SK-N-SH treated with all-trans-retinoic acid at 6 μM for 48 hours (cell line): ENCODE measurements at regions not wholly inside any gene's neighbourhood (a gene's known extent, or its start where the extent isn't known, plus 50 kb on each side); places are given as distances from the start of the nearest gene placed in this dataset.

Experiments used
- ATAC-seq: fragments of 200-7000 bp; cut with Tn5 transposase; 3 replicates; pipeline ENCODE4 v1.9.1; 2020; ENCODE audit warnings: mild to moderate bottlenecking, moderate library complexity
- ARNTL ChIP-seq: fragments of 450-650 bp; formaldehyde crosslinking; IDR thresholded peaks from 2 replicates; pipeline ENCODE4 v1.5.0; 2020; ENCODE audit warnings: low read depth, mild to moderate bottlenecking, moderate library complexity, borderline replicate concordance
- BACH2 ChIP-seq: fragments of 250-450 bp; sonication (Bioruptor Pico); IDR thresholded peaks from 2 replicates; pipeline ENCODE4 v1.9.0; 2021; ENCODE audit warnings: mild to moderate bottlenecking, borderline replicate concordance
- CSDC2 ChIP-seq: fragments of 250-450 bp; sonication (Bioruptor Pico); IDR thresholded peaks from 2 replicates; pipeline ENCODE4 v1.5.0; 2020; ENCODE audit warnings: mild to moderate bottlenecking, moderate library complexity
- ESRRG ChIP-seq: fragments of 250-450 bp; sonication (Bioruptor Pico); IDR thresholded peaks from 2 replicates; pipeline ENCODE4 v1.6.1; 2021; ENCODE audit warnings: mild to moderate bottlenecking
- GLIS3 ChIP-seq: fragments of 250-450 bp; sonication (Bioruptor Pico); IDR thresholded peaks from 2 replicates; pipeline ENCODE4 v1.5.0; 2020; ENCODE audit warnings: mild to moderate bottlenecking, moderate library complexity
- ISL1 ChIP-seq: fragments of 250-450 bp; sonication (Bioruptor Pico); IDR thresholded peaks from 2 replicates; pipeline ENCODE4 v2.1.2; 2022; ENCODE audit warnings: mild to moderate bottlenecking, moderate library complexity
- PATZ1 ChIP-seq: fragments of 250-450 bp; sonication (Bioruptor Pico); IDR thresholded peaks from 2 replicates; pipeline ENCODE4 v1.8.0; 2020; ENCODE audit warnings: mild to moderate bottlenecking, moderate library complexity, borderline replicate concordance
- PPARA ChIP-seq: fragments of 250-450 bp; sonication (Bioruptor Pico); IDR thresholded peaks from 2 replicates; pipeline ENCODE4 v1.5.0; 2020; ENCODE audit warnings: mild to moderate bottlenecking, borderline replicate concordance
- RARB ChIP-seq: fragments of 250-450 bp; sonication (Bioruptor Pico); IDR thresholded peaks from 2 replicates; pipeline ENCODE4 v1.8.0; 2021; ENCODE audit warnings: mild to moderate bottlenecking, moderate library complexity
- SNAI2 ChIP-seq: fragments of 250-450 bp; sonication (Bioruptor Pico); IDR thresholded peaks from 2 replicates; pipeline ENCODE4 v1.5.0; 2020; ENCODE audit warnings: mild to moderate bottlenecking, moderate library complexity
- TCF4 ChIP-seq: fragments of 250-450 bp; sonication (Bioruptor Pico); IDR thresholded peaks from 2 replicates; pipeline ENCODE4 v1.8.0; 2021; ENCODE audit warnings: mild to moderate bottlenecking, moderate library complexity, borderline replicate concordance
- ZC3H10 ChIP-seq: fragments of 250-450 bp; sonication (Bioruptor Pico); IDR thresholded peaks from 2 replicates; pipeline ENCODE4 v1.5.1; 2021; ENCODE audit warnings: mild to moderate bottlenecking, moderate library complexity
- ZFP3 ChIP-seq: fragments of 250-450 bp; sonication (Bioruptor Pico); IDR thresholded peaks from 2 replicates; pipeline ENCODE4 v1.5.0; 2020; ENCODE audit warnings: mild to moderate bottlenecking, moderate library complexity
- ZFP30 ChIP-seq: fragments of 450-650 bp; formaldehyde crosslinking; IDR thresholded peaks from 2 replicates; pipeline ENCODE4 v1.5.0; 2022; ENCODE audit warnings: mild to moderate bottlenecking, moderate library complexity
- ZNF565 ChIP-seq: fragments of 450-650 bp; formaldehyde crosslinking; conservative IDR thresholded peaks from 2 replicates; pipeline ENCODE4 v1.5.0; 2020; ENCODE audit warnings: low read depth, mild to moderate bottlenecking, moderate library complexity
- ZNF70 ChIP-seq: fragments of 450-650 bp; formaldehyde crosslinking; IDR thresholded peaks from 2 replicates; pipeline ENCODE4 v1.5.0; 2020; ENCODE audit warnings: mild to moderate bottlenecking, moderate library complexity
- ZNF8 ChIP-seq: fragments of 450-650 bp; formaldehyde crosslinking; IDR thresholded peaks from 2 replicates; pipeline ENCODE4 v1.5.0; 2020; ENCODE audit warnings: mild to moderate bottlenecking, moderate library complexity
- TF ChIP-seq, protein P1 (sequence below): fragments of 250-450 bp; sonication (Bioruptor Pico); IDR thresholded peaks from 2 replicates; pipeline ENCODE4 v1.5.1; 2021; ENCODE audit warnings: mild to moderate bottlenecking, moderate library complexity
- TF ChIP-seq, protein P2 (sequence below): fragments of 250-450 bp; sonication (Bioruptor Pico); IDR thresholded peaks from 2 replicates; pipeline ENCODE4 v1.5.1; 2020; ENCODE audit warnings: low read depth, mild to moderate bottlenecking, moderate library complexity
- TF ChIP-seq, protein P3 (sequence below): fragments of 250-450 bp; sonication (Bioruptor Pico); IDR thresholded peaks from 2 replicates; pipeline ENCODE4 v1.8.0; 2021; ENCODE audit warnings: low read depth, mild to moderate bottlenecking, moderate library complexity, borderline replicate concordance

DNA sequence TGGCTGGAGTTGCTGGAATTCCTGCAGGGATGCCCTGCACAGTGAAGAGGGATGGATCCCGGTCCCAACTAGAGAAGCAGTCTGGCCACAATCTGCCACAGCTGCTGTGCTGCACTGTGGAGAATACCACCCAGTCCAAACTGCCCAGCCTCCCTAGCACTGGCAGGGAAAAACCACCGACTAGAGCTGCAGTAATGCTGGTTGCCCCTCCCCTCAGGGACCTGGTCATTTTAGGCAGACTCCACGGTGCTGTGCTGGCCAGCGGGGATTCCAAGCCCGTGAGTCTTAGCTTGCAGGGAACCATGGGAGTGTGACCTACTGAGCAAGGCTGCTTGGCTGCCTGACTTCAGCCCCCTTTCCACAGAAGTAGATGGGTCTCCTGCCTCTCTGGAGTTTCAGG lies 478.0 kb upstream of the ATP11B start:
- no peak for ATAC-seq
- TF ChIP-seq TCF4 (CRISPR knock-in tag) (no peak), BACH2 (CRISPR knock-in tag) (no peak), ZNF565 (CRISPR knock-in tag) (no peak), ZFP3 (CRISPR knock-in tag) (no peak), RARB (CRISPR knock-in tag) (no peak), ARNTL (no peak), GLIS3 (no peak), ZFP30 (CRISPR knock-in tag) (no peak), SNAI2 (no peak), PPARA (no peak), ZNF70 (CRISPR knock-in tag) (no peak), ZC3H10 (CRISPR knock-in tag) (no peak), ISL1 (CRISPR knock-in tag) (no peak), ZNF8 (no peak)
- TF ChIP-seq, protein P1, sequence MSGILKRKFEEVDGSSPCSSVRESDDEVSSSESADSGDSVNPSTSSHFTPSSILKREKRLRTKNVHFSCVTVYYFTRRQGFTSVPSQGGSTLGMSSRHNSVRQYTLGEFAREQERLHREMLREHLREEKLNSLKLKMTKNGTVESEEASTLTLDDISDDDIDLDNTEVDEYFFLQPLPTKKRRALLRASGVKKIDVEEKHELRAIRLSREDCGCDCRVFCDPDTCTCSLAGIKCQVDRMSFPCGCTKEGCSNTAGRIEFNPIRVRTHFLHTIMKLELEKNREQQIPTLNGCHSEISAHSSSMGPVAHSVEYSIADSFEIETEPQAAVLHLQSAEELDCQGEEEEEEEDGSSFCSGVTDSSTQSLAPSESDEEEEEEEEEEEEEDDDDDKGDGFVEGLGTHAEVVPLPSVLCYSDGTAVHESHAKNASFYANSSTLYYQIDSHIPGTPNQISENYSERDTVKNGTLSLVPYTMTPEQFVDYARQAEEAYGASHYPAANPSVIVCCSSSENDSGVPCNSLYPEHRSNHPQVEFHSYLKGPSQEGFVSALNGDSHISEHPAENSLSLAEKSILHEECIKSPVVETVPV (CRISPR knock-in tag): no peak
- TF ChIP-seq, protein P2, sequence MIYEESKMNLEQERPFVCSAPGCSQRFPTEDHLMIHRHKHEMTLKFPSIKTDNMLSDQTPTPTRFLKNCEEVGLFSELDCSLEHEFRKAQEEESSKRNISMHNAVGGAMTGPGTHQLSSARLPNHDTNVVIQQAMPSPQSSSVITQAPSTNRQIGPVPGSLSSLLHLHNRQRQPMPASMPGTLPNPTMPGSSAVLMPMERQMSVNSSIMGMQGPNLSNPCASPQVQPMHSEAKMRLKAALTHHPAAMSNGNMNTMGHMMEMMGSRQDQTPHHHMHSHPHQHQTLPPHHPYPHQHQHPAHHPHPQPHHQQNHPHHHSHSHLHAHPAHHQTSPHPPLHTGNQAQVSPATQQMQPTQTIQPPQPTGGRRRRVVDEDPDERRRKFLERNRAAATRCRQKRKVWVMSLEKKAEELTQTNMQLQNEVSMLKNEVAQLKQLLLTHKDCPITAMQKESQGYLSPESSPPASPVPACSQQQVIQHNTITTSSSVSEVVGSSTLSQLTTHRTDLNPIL: no peak
- TF ChIP-seq, all 23 proteins: peak for 0

DNA sequence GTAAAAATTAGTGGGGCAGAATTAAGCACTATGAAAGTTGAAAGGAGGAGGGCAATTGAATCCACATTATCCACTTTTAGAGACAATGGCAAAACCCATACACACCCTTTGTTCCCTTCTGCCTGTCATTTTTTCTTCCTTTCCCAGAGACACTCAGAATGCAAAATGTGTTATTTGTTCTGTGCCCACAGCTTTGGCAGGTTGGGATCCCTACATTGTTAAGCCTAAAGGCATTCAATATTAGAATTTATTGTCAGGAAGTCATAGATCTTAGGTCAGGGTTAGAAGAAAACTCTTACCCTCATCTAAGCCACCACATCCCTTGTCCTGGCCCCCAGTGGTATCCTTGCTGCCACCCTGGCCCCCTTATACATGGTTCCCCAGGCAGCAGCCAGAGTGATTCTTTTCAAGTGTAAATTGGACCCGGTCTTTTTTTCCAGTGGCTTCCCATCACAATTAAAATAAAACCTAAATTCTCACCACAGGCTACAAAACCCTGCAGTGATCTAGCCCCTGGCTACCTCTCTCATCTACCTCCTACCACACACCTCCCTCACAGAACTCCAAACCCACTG lies 470.1 kb upstream of the ATP11B start:
- ATAC-seq: no peak
- TF ChIP-seq ESRRG: no peak
- TF ChIP-seq RARB (CRISPR knock-in tag): no peak
- TF ChIP-seq SNAI2: no peak

DNA sequence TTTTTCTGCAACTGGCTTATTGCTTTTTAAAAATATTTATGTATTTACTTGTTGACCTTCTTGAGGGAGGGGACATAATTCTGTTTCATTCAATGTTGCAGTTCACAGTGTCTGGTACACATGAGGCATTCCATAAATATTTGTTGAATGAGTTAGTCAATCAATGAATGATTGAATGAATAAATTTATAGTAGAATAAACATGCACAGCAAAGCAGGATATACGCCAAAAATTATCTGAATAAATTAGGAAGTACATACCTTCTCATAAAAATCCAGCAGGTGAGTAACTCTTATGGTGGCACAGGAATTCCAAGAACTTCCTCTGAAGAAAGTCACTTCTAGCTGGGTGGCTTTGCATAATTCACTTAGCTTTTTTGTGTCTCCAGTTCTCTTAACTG lies 469.4 kb upstream of the ATP11B start:
- TF ChIP-seq RARB (CRISPR knock-in tag): no peak
- TF ChIP-seq ARNTL: no peak
- TF ChIP-seq CSDC2: no peak
- TF ChIP-seq, protein P1 (CRISPR knock-in tag): no peak
- TF ChIP-seq BACH2 (CRISPR knock-in tag): no peak
- TF ChIP-seq ZNF565 (CRISPR knock-in tag): no peak
- ATAC-seq: no peak

DNA sequence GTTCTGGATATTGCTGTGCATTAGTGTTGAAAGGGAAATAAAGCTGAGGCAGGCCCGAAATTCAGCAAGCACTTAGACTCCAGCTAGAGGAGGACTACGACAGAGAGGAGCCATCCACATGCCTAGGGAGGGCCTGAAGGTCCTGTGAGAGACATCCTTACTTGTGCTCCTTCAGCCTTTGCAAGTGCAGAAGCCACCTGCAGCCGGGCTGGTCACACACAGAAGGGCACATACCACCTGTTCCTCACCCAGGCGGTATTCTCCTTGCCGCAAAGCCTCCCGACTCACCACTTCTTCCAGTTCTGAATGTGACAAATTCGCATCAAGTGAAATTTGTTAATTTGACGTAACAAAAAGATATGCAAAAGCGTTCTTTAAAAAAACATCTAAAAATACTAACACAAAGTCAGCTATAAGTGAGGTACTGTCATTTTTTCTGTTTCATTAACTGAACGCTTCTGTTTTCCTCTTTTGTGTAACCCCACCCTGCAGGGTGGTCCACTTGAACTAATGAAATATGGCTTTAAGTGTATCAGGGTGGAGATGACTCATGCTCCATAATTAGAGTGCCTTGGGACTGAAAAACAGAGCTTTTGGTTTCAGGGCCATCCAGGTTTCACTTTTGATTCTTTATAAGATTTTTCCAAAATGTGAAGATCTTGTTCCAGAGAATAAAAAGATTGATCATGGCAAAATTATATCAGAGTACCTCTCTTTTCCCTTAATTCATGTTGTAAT lies 467.9 kb upstream of the ATP11B start:
- TF ChIP-seq PATZ1 (CRISPR knock-in tag) (no peak), ISL1 (CRISPR knock-in tag) (0 out of 2 replicates have a peak, but pooled peaks have one; percentile 33)
- ATAC-seq: no peak

- TF ChIP-seq ZFP30 (CRISPR knock-in tag) (no peak), BACH2 (CRISPR knock-in tag) (no peak), ZNF565 (CRISPR knock-in tag) (no peak), PATZ1 (CRISPR knock-in tag) (no peak), RARB (CRISPR knock-in tag) (no peak), ESRRG (no peak), ZNF8 (no peak), TCF4 (CRISPR knock-in tag) (no peak), PPARA (no peak)
- TF ChIP-seq, protein P3, sequence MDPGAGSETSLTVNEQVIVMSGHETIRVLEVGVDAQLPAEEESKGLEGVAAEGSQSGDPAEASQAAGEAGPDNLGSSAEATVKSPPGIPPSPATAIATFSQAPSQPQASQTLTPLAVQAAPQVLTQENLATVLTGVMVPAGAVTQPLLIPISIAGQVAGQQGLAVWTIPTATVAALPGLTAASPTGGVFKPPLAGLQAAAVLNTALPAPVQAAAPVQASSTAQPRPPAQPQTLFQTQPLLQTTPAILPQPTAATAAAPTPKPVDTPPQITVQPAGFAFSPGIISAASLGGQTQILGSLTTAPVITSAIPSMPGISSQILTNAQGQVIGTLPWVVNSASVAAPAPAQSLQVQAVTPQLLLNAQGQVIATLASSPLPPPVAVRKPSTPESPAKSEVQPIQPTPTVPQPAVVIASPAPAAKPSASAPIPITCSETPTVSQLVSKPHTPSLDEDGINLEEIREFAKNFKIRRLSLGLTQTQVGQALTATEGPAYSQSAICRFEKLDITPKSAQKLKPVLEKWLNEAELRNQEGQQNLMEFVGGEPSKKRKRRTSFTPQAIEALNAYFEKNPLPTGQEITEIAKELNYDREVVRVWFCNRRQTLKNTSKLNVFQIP (CRISPR knock-in tag): no peak
- no peak for ATAC-seq
Observed at GRCh38 chr3:182327196-182327681, 466.1 kb upstream of the ATP11B start.
